C4-2B (cell line): ENCODE measurements at regions not wholly inside any gene's neighbourhood (a gene's known extent, or its start where the extent isn't known, plus 50 kb on each side); places are given as distances from the start of the nearest gene placed in this dataset.

Experiments used
- ZFX ChIP-seq: fragments of 450-650 bp; IDR thresholded peaks from 2 replicates; pipeline ENCODE4 v1.6.1; 2017
- TF ChIP-seq, protein P1 (sequence below): fragments of 450-650 bp; conservative IDR thresholded peaks from 2 replicates; pipeline ENCODE4 v1.5.1; 2017; ENCODE audit warnings: mild to moderate bottlenecking

DNA sequence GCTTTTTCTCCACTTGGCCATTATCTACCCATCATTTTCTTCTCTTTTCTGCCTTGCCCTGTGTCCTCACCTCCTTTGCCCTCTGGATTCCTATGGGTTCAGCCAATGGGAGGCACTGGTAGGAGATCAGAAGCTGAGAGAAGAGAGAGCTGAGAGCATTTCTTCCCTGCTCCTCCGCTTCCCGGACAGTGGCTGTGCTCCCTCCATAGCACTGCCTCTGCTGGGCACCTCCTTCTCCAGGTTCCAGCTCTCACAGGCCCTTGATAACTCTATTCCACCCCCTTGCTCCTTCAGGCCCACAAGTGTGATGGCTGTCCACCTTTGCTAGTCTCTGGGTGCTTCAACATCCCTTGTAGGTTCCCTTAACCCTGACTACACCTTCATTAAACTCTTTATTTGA, 79.6 kb downstream of the LSM5 start:
- TF ChIP-seq, protein P1, sequence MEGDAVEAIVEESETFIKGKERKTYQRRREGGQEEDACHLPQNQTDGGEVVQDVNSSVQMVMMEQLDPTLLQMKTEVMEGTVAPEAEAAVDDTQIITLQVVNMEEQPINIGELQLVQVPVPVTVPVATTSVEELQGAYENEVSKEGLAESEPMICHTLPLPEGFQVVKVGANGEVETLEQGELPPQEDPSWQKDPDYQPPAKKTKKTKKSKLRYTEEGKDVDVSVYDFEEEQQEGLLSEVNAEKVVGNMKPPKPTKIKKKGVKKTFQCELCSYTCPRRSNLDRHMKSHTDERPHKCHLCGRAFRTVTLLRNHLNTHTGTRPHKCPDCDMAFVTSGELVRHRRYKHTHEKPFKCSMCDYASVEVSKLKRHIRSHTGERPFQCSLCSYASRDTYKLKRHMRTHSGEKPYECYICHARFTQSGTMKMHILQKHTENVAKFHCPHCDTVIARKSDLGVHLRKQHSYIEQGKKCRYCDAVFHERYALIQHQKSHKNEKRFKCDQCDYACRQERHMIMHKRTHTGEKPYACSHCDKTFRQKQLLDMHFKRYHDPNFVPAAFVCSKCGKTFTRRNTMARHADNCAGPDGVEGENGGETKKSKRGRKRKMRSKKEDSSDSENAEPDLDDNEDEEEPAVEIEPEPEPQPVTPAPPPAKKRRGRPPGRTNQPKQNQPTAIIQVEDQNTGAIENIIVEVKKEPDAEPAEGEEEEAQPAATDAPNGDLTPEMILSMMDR = no peak
- no peak for TF ChIP-seq ZFX
